ENCODE measurements at regions not wholly inside any gene's neighbourhood (a gene's known extent, or its start where the extent isn't known, plus 50 kb on each side); places are given as distances from the start of the nearest gene placed in this dataset.

- Histone ChIP-seq H3K4me3 (ENCODE audit: low read length in 3 of 3) (no peak overlapping the region), H3K9me3 (ENCODE audit: control insufficient read depth in 2 of 3, insufficient read depth in 1 of 3, low read length in 3 of 3) (no peaks in the 10 kb centered on the region), H3K4me1 (ENCODE audit: control insufficient read depth in 2 of 3, insufficient read depth in 2 of 3, low read depth in 1 of 3, low read length in 3 of 3) (no peaks in the 10 kb centered on the region), H3K27me3 (ENCODE audit: control insufficient read depth, insufficient read depth, low read length) (no peaks in the 10 kb centered on the region), H3K9ac (ENCODE audit: low read length in 3 of 3) (no peak overlapping the region), H3K27ac (ENCODE audit: low read depth in 2 of 2, low read length in 2 of 2) (no peak overlapping the region), H3K36me3 (ENCODE audit: control insufficient read depth in 2 of 3, insufficient read depth in 3 of 3, low read length in 3 of 3) (no peaks in the 10 kb centered on the region)
- FAIRE-seq, result no peak
- no peak for TF ChIP-seq CTCF (IDR thresholded peaks at IDR 0.05; ENCODE audit: borderline replicate concordance, extremely low read depth, insufficient read depth)
- no peak for DNase-seq
- intact Hi-C loops (cut with DNase I), result no loop called here
Observed at GRCh38 chr1:19564366-19564765, 79.0 kb upstream of the CAPZB start.

GRCh38 chr1:19563324-19564097 lies 78.2 kb upstream of the CAPZB start:
- H3K27me3 ChIP-seq (ENCODE audit: control insufficient read depth, insufficient read depth, low read length), result no peaks in the 10 kb centered on the region
- H3K9ac ChIP-seq (ENCODE audit: low read length in 3 of 3), result no peak overlapping the region
- no peak for TF ChIP-seq CTCF (IDR thresholded peaks at IDR 0.05; ENCODE audit: borderline replicate concordance, extremely low read depth, insufficient read depth)
- H3K4me3 ChIP-seq (ENCODE audit: low read length in 3 of 3), result no peak overlapping the region
- H3K27ac ChIP-seq (ENCODE audit: low read depth in 2 of 2, low read length in 2 of 2), result no peak overlapping the region
- FAIRE-seq (no peak), DNase-seq (peak in 2 of 5 donors; percentile 29 to 62)
- intact Hi-C loops (cut with DNase I), result no loop called here
- H3K4me1 ChIP-seq (ENCODE audit: control insufficient read depth in 2 of 3, insufficient read depth in 2 of 3, low read depth in 1 of 3, low read length in 3 of 3), result no peaks in the 10 kb centered on the region
- H3K36me3 ChIP-seq (ENCODE audit: control insufficient read depth in 2 of 3, insufficient read depth in 3 of 3, low read length in 3 of 3), result no peaks in the 10 kb centered on the region
- no peaks in the 10 kb centered on the region for H3K9me3 ChIP-seq (ENCODE audit: control insufficient read depth in 2 of 3, insufficient read depth in 1 of 3, low read length in 3 of 3)

GRCh38 chr1:19562847-19563246 lies 77.5 kb upstream of the CAPZB start:
- intact Hi-C loops (cut with DNase I), result no loop called here
- H3K9me3 ChIP-seq (ENCODE audit: control insufficient read depth in 2 of 3, insufficient read depth in 1 of 3, low read length in 3 of 3), result no peaks in the 10 kb centered on the region
- H3K4me1 ChIP-seq (ENCODE audit: control insufficient read depth in 2 of 3, insufficient read depth in 2 of 3, low read depth in 1 of 3, low read length in 3 of 3), result no peaks in the 10 kb centered on the region
- no peaks in the 10 kb centered on the region for H3K27me3 ChIP-seq (ENCODE audit: control insufficient read depth, insufficient read depth, low read length)
- TF ChIP-seq CTCF (IDR thresholded peaks at IDR 0.05; ENCODE audit: borderline replicate concordance, extremely low read depth, insufficient read depth), result no peak
- H3K4me3 ChIP-seq (ENCODE audit: low read length in 3 of 3), result no peak overlapping the region
- no peak for DNase-seq
- no peak overlapping the region for H3K27ac ChIP-seq (ENCODE audit: low read depth in 2 of 2, low read length in 2 of 2)
- no peak overlapping the region for H3K9ac ChIP-seq (ENCODE audit: low read length in 3 of 3)
- no peak for FAIRE-seq
- no peaks in the 10 kb centered on the region for H3K36me3 ChIP-seq (ENCODE audit: control insufficient read depth in 2 of 3, insufficient read depth in 3 of 3, low read length in 3 of 3)

- DNase-seq (no peak), FAIRE-seq (no peak)
- no peak overlapping the region for H3K27ac ChIP-seq (ENCODE audit: low read depth in 2 of 2, low read length in 2 of 2)
- no peak for TF ChIP-seq CTCF (IDR thresholded peaks at IDR 0.05; ENCODE audit: borderline replicate concordance, extremely low read depth, insufficient read depth)
- H3K4me3 ChIP-seq (ENCODE audit: low read length in 3 of 3), result no peak overlapping the region
- H3K9me3 ChIP-seq (ENCODE audit: control insufficient read depth in 2 of 3, insufficient read depth in 1 of 3, low read length in 3 of 3), result no peaks in the 10 kb centered on the region
- intact Hi-C loops (cut with DNase I), result no loop called here
- no peaks in the 10 kb centered on the region for H3K27me3 ChIP-seq (ENCODE audit: control insufficient read depth, insufficient read depth, low read length)
- no peak overlapping the region for H3K9ac ChIP-seq (ENCODE audit: low read length in 3 of 3)
- no peaks in the 10 kb centered on the region for H3K4me1 ChIP-seq (ENCODE audit: control insufficient read depth in 2 of 3, insufficient read depth in 2 of 3, low read depth in 1 of 3, low read length in 3 of 3)
- H3K36me3 ChIP-seq (ENCODE audit: control insufficient read depth in 2 of 3, insufficient read depth in 3 of 3, low read length in 3 of 3), result no peaks in the 10 kb centered on the region
Observed at GRCh38 chr1:19560480-19560879, 75.1 kb upstream of the CAPZB start.
